HG03342 (cell line): ENCODE measurements at regions not wholly inside any gene's neighbourhood (a gene's known extent, or its start where the extent isn't known, plus 50 kb on each side); places are given as distances from the start of the nearest gene placed in this dataset.

Experiments used
- ATAC-seq: cut with Tn5 transposase; IDR thresholded peaks from one replicate; pipeline ENCODE4 v1.9.1; 2021; ENCODE audit warnings: mild to moderate bottlenecking, moderate library complexity; ENCODE audit not compliant: unreplicated experiment

DNA sequence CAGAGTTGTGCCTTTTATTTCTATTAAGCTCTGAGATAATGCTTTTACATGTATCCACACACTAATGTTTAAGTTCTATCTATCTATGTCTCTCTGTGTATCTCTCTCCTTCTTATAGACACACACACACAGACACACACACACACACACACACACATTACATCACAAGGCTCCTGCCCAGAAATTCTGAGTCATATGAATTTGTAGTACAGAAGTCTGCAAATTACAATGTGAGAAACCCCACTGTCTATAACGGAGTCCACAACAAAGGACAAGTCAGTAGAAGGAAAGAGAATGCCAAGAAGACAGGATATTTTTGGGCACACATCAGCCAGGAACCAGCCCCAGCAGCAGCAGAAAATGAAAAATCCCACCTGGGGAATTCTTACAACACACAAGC lies 142.4 kb downstream of the EN1 start:
- ATAC-seq = no peak

DNA sequence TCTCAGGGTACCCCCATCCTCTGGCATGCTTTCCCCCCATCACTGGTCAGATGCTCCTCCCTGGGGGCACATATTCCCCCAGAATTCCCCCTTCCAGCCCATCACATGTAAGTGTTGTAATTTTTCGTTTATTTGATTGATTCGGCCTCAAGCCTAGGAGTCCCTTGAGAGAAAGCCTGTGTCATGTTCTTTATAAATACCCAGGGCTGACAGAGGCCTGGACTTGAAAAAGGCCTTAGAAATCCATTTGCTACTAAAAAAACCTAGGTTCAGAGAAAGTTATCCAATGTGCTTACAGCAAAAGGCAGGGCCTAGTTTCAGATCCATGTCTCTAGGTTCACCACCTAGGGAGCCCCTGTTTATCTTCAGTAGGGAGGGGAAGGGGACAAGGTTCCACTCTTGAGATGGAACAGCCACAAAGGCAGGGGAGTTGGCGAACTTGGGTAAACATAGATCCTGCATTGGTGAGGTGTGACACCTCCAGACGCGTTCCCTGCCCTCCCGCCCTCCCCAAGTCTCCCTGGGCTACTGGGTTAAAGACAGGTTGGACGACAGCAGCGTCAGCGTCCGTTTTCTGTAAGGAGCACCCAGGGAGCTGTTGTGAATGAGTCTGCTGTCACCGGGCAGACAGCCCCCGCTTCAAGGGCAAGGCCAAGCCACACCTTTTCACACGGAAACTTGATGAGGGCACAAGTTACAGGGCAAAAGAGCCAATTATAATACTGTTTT lies 147.8 kb downstream of the EN1 start:
- no peak for ATAC-seq

DNA sequence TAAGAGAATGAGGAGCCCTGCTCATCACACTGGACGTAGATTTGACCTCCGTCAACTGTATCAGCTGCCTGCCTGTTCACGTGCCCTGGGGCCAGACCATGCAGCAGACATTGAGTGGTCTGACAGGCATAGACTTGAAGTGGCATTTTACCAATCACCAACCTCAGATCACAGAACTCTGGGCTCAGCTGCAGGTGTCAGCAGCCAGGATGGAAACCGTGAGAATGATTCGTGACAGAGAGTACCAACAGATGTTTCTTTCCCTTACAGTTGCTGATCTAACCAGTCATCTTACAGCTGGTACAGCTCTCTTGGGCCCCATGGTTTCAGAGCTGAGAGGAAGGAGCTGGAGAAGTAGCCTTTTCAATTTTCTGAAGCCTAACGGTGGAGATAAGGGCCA lies 148.9 kb downstream of the EN1 start:
- no peak for ATAC-seq

DNA sequence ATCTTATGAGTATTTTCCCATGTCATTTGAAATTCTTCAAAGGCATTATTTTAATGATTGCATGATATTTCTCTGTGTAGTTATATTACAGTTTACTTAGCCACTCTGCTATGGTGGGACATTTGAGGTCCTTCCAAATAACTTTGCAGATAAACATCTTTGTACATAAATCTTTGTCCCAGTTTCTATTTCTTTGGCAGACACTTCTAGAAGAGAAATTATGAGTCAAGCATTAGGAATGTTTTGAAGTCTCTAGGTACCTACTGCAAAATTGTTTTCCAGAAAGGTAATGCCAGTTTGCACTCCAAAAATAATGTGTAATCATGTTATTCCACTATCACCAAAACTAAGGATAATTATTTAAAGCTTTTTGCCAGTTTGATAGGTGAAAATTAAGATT lies 149.7 kb downstream of the EN1 start:
- no peak for ATAC-seq

DNA sequence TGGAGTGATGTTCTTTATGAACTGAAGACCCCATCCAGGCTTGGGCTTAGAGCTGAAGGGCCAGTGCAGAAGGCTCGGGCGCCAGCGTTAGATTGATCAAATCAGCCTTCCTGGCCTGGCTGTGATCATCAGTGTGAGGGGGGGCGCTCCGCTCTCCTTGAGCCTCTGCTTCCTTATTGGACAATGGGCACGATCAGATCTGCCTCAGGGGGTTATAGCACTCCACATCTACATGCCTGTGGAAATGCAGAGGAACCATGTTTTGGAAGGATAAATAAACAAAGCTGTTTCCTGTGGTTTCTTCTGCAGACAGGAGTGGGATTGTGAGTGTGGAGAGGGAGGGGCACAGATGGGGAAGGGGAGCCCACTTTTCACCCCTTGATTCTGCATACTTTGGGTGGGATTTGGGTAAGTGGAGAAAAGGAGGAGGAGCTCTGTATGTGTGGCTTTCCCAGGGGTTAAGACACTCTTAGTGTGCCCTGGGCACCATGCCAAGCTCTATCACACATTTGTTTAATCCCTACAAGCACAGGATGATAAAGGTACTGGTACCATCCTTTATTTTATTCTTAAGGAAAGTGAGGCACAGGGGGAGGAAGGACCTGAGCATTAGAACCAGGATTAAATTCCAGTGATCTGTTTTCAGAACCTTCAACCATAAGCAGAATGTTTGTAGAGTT lies 150.5 kb downstream of the EN1 start:
- no peak for ATAC-seq

DNA sequence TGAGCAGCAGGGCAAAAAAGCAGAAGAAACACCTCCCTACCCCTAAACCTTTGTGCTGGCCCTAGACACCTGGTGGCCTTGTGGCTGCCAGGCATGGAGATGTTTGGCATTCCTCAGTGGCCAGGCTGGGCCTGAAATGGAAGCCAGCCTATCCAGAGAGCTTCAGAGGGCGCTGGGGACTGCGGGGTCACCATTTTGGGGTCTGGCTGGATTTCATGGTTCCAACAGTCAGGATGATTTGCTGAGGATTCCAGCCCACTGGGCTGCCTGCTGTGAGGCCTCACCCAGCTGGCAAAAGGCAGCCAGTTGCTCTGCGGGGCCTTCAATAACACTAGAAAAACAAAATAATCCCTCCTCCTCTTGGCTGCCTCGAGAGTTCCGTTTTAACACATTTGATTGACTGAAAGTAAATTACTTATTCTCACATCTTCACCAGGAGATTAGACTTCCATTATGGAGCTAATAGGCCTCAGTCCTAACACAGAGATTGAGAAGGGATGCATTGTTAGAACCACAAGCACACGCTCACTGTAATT lies 154.1 kb downstream of the EN1 start:
- ATAC-seq = no peak

DNA sequence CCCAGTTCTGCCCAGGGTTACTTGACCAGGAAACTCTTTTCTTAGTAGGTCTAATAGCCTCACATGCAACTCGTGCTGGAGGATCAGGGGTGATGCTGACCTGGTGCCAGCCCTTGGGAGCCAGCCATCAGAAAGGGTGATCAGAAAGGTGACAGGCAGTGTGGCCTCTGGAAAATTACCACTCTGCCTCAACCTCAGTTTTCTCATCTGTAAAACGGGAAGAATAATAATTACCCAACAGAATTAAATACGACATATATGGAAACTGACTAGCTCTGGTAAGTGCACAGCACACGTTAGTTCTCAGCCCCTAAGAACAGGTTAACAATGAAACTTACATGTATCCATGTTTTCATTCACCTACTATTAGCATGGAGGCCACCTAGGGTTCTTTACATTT lies 157.6 kb downstream of the EN1 start:
- no peak for ATAC-seq

DNA sequence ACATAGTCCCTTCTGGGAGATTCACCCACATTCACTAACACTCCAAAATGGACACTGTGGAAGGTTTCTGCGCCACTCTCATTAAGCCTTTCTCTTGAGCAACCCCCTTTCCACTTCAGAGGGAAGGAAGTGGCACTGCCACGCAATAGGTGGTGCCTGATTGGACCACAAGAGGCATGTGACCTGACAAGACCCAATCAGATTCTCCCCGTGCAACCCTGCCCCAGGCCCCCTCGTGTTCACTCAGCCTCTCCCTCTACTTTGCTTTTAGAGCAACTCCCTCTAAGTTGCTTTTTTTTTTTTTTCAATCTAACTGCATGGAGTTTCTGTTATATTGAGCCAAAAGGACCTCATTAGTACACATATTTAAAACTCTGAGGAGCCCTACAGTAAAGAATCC lies 158.0 kb downstream of the EN1 start:
- no peak for ATAC-seq

DNA sequence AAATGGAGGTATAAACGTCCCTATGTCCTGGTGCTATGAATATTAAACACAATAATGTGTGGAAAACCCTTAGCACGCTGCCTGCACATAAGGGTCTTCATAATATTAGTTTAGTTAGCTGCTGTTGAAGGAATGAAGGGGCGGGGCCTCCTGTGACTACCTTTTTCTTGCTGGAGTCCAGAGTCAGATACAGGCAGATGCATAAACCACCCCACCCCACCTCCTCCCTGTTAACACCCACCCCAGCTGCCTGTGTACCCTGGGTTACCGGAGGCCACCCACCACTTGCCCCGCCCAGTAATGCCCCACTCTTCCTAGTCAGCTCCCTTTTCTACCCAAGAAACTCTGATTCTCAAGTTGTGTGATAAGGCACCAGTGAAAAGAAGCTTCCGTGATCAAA lies 158.4 kb downstream of the EN1 start:
- no peak for ATAC-seq

DNA sequence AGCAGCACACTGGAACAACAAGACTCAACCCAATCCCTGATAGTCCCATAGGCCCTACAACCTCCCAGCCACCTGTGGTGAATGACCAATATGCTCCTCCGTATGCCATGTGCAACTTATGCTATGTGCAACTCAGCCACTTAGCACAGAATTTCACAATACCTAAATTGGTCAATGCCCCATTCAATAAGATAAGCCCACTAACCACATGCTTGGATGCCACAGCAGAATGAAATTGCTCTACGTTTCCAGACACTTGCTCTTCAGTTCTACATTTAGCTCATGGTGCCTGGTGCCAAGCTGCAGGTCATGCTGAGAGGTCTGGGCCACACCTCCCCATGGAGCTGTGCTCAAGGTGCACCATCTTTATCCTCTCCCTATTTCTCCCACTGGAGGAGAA lies 159.8 kb downstream of the EN1 start:
- no peak for ATAC-seq

DNA sequence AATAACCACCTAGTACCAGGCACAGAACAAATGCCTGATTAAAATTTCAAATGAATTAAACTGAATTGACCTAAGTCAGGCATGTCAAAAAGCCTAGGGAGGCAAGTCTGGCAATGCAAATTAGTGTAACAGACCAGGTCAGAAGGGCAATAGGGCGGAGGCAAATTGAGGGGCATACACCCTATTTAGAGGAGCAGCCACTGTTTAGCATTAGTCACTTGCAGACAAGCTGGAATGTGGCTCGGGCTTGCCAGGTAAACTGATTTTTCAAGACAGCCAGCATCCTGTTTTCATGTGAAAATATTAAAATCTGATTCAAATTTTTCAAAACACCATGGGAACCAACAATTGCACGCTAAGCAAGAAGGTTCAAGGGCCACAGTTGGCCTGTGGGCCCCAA lies 160.3 kb downstream of the EN1 start:
- no peak for ATAC-seq

DNA sequence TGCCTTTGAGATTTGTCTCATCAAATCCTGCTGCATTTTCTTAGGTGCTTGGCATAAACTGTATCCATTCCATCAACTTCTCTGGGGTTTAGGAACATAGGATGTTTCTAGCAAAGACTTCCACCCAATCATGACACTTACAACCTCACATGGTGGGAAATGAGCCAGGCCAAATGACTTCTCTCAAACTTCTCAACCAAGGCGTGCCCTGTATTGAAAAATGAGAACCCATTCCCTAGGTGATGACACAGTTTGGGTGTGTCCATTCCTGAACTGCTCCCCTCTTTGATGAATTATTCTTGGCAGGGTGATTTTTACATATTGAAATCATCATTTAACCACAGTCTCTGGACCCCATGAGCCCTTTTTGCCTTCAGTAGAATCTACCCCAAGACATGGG lies 161.1 kb downstream of the EN1 start:
- no peak for ATAC-seq

DNA sequence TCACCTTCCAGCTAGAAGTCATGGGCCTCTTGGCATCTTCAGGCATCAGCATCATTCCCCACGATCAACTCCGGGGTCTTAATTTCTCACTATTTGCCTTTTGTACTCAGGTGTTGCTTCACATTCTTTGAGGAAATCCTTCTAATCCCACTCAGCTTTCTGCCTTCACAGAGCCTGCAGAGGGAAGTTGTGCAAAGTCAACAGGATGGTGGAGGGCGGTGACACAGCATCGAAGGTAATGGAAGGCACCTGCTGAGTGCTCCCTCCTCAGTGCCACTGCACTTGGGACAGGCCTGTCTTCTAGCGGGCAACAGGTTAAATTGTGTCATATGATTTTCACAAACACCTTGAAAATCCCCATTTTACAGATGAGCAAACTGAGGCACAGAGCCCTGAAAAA lies 164.0 kb downstream of the EN1 start:
- ATAC-seq = no peak

DNA sequence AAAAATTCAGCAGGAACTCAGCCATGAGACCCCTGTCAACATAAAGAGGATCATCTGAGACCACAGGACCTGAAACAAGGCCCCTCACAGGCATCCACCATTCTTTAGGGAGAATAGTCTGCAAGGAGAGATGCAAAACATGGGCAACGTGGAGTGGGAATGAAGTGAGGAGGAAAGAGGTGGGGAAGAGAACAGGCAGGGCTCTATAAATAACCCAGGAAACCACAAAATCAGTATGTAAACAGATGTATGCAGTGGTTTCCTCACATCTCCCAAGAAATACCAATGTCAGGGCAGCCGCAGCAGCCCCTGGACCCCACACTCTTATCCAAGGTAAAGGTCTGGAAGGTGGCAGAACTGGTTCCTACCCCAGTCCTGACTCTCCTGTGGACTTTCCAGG lies 168.5 kb downstream of the EN1 start:
- no peak for ATAC-seq

DNA sequence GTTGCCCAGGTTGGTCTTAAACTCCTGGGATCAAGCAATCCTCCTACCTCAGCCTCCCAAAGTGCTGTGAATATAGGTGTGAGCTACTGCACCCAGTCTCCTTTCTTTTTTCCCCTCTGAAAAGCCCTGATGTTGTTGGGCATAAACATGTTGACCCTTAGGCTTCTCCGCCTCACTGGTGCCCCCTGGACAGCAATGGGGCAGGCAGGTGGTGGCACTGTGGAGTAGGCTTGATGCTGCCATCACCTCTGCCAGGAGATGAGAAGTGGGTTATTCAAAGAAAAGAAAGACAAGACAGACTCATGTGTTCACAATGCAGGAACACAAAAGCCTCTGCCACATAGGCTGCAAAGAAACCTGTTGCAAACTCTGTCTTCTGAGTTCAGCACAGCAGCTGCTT lies 169.9 kb downstream of the EN1 start:
- ATAC-seq = no peak

DNA sequence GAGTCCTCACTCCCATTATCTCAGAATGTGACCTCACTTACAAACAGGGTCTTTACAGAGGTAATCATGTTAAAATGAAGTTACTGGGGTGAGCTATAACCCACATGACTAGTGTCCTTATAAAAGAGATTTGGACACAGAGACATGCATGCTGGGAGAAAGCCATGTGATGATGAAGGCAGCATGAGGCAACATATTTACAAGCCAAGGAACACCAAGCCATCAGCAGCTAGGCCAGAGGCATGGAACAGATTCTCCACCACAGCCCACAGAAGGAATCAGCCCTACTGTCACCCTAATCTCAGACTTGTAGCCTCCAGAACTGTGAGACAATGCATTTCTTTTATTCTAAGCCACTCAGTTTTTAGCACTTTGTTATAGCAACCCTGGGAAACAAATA lies 171.9 kb downstream of the EN1 start:
- ATAC-seq = no peak

DNA sequence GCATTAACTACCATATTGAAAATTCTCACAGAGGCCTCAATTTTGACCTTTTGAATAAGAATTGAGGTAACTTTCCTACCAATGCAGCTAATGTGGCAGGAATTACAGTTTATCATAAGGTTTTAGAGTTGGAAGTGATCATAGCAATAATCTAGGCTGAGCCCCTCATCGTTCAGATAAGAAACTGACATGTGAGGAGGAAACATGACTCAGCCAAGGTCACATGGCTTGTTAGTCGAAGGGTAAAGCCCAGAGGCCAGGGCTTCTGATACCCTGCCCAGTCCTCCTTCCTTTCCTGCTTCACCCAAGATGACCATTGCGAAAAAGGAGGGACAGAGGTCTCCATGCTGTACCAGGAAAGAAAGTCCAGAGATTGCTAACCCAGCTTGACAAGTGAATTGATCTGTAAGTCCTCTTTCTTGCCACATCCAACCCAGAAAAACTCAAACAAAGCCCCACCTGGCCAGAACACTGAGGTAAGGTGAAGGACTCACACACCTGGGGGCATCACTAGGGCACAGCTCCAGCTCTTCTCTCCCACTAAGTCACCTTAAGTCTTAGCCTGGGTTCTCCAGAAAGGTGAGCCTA lies 174.8 kb downstream of the EN1 start:
- ATAC-seq = no peak

DNA sequence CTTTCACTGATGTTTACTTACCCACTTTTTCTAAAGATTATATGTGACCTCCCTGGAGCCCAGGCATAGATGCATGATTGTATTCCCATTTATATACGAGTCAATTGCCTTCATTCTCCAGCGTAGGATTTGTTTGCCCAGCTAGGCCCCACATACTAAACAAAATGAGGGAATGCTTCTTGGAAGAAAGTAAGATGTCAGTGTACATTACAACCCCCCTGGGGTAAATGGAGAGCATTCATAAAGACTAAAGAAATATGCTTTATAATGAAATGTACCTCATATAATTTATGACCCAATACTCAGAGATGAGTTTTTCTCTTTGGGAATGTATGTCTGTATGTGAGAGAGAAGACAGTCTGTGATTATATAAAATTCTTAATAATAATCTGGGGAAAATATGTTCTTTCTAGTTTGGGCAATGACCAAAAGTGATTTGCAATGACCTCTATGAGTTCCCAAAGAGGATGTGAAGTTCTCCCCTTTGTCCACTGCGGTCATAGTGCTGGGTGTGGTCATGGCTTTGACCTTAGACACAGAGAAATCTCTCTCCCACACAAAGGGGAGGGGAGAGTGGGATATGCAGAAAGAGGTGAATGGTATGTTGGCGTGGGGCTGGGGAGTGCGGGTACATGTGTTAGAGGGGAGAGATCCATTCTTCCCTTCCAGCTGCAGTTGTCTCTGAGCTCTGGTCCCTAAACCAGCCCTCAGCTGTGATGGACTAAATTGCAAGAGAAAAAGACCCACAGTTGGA lies 175.6 kb downstream of the EN1 start:
- no peak for ATAC-seq

DNA sequence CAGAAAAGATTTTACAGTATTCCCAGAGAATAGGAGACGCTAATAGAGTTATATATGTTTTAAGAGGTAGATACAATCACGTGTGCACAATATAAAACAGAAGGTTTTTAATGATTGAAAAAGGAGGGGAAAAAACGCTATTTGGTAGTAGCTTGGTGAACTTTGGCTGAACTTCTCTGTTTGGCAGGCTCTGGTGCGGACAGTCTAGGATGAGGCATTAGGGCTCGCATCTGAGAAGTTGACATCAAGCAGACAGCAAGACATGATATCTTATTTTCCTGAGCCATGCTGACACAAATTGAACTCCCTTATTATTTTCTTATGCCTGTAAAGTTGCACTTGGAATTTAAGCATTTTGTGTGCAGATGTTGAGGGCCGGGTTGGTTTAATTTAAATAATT lies 176.6 kb downstream of the EN1 start:
- no peak for ATAC-seq

DNA sequence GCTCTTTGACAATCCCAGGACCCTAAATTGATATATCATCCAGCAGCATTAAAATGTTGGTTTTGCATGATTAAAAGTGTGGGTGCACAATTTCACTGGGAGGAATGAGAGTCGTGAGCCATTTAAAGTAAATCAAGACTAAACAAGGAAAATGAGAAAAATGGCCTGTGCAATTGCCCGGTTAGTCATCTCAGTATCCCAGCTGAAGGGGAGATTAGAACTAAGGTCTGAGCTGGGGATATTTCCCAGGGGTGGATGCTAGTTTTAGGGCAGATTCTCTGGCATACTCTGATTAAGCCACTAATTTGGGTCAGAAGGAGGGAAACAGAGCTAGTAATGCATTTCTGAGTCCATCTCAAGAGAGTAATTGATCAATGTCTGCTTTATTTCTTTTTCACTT lies 177.2 kb downstream of the EN1 start:
- no peak for ATAC-seq

DNA sequence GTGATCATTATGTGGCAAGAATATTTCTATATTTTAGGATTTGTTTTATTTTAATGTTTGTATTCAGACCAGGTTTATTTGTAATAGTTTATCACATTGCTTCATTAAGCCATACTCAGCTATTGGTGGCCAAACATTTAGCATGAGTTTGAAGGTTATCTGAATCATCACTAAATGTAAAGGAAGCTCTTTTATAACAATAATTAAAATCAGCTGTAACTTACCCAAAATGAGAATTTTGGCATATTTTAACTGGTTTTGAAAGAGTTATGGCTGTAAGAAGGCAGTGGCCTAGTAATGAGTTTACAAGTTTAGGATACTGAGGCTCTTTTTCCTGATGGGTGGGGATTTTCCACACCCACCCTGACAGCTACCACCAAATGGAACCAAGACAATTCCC lies 177.8 kb downstream of the EN1 start:
- no peak for ATAC-seq
